Tibial nerve (tissue), 3 donors: ENCODE measurements at regions not wholly inside any gene's neighbourhood (a gene's known extent, or its start where the extent isn't known, plus 50 kb on each side); places are given as distances from the start of the nearest gene placed in this dataset.

ENCODE experiments used
- CTCF ChIP-seq, 5 experiments: fragments of 200-600 bp in 3 of 5; fragments of 450-650 bp in 2 of 5; sonication (generic) in 3 of 5; IDR thresholded peaks; one replicate each; pipeline ENCODE4 v1.5.1; 2016 to 2019; ENCODE audit warnings: antibody characterized with exemption in 5 of 5, mild to moderate bottlenecking in 3 of 5, moderate library complexity in 2 of 5
- POLR2A ChIP-seq, 2 donors: fragments of 450-650 bp; IDR thresholded peaks; one replicate each; pipeline ENCODE4 v1.6.1; 2017; ENCODE audit warnings: antibody characterized with exemption in 2 of 2, mild to moderate bottlenecking in 2 of 2, moderate library complexity in 2 of 2

DNA sequence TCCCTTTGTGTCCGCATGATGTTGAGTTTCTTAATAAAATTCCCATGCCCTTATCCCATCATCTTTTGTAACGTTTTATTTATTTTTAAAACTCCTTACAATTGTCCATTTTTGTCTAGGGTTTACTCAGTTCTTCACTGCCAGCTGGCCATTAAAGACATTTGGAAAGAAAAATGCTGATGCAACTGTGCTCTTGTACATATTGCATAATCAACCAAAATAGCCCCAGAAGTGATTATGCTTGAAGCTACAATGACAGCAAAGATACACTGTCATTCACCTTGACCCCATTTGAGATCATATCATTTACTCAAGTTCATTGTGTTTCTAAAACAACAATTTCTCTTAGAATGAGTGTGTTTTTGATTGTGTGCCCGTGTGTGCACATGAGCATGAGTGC lies 1074.6 kb upstream of the RBFOX1 start:
- TF ChIP-seq CTCF (IDR thresholded peaks at IDR 0.05) (no peak), POLR2A (IDR thresholded peaks at IDR 0.05) (no peak)
